Retina (tissue), 1 donor: ENCODE measurements at regions not wholly inside any gene's neighbourhood (a gene's known extent, or its start where the extent isn't known, plus 50 kb on each side); places are given as distances from the start of the nearest gene placed in this dataset.
"Not testable (repeated sequence)": the region's sequence is repeated elsewhere in the genome, so short reads cannot be mapped to it uniquely, and the experiment has no call there.

Experiments
- DNase-seq: peaks from one replicate; pipeline ENCODE4 v3.0.0-alpha.2; 2016

GRCh38 chr12:131466932-131467331, 244.0 kb upstream of the SFSWAP start:
- DNase-seq: no peak

- no peak for DNase-seq
Observed at GRCh38 chr12:131468206-131468605, 242.7 kb upstream of the SFSWAP start.

GRCh38 chr12:131469945-131470344, 240.9 kb upstream of the SFSWAP start:
- not testable (repeated sequence) for DNase-seq

- DNase-seq: no peak
Observed at GRCh38 chr12:131471271-131471905, 239.5 kb upstream of the SFSWAP start.

GRCh38 chr12:131471946-131472732, 238.8 kb upstream of the SFSWAP start:
- DNase-seq: no peak

DNA sequence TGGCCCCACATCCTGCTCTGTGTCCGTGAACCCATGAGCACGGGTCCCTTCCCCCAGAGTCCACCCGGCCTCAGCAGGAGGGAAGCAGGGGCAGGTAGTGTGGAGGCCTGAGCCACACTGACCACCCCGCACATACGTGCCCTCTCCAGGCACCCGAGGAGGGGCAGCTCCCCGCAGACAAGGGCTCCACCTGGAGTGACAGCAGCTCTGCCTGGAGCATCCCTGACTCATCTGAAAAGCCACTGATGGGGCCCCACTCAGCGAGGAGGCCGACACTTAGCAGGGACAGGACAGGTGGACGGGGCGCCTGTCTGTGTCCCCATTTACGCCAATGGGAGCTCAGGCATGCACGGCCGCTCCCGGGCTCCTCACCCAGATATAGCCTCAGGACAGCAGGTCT, 237.6 kb upstream of the SFSWAP start:
- DNase-seq: no peak

DNA sequence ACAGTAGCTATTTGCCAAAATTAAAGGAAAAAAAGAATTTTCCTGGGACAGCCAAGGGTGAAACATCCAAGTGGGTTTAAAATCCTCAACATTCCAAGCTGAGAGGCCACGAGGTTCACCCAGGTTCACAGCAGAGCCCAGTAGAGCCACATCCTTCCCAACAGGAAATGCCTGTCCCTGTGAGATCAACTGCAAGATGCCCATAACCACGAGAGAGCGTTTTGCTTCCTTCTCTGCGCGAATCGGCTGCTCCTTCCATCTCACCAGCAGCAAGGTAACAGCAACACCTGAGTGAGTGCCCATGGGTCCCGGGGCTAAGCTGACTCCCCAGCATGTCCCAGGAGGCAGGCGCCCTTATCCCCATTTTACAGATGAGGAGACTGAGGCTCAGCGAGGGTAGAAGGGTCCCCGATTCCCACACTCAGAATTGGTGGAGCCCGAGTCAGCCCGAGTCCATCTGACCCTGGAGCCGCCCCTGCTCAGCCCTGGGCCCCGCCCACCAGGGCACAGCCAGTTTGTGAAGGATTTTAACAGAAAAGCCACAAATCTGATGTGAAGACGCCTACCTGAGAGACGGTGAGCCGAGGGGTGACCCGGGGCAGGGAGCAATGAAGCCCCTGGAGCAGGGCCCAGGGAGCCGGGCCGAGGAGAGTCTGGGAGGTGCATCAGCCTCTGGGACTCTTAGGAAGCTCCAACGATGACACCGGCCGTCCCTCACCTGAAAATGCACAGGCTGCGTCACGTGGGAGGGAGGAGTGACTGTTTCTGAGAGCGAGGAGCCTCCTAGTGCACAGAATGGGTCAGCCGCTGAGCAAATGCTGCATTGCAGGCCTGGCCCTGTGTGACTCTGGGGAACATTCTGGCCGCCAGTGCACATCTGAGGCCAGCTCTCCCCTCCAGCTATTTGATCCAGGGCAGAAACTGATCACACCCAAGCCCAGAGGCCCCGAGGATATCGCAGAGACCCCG, 236.9 kb upstream of the SFSWAP start:
- no peak for DNase-seq

- DNase-seq: not testable (repeated sequence)
Observed at GRCh38 chr12:131475012-131475411, 235.9 kb upstream of the SFSWAP start.

DNA sequence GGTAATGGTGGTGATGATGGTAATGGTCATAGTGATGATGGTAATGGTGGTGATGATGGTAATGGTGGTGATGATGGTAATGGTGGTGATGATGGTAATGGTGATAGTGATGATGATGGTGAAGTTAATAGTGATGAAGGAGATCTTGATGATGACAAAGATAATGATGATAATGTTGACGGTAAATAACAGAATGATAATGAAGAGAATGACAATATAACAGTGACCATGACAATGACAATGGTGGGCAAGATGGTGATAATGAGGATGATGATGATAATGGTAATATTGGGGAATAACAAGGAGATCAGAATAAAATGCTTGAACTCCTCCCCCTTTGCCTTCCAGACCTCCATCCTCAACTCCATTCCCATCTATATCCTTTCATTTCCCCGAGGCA, 233.3 kb upstream of the SFSWAP start:
- no peak for DNase-seq

GRCh38 chr12:131478468-131478867, 232.4 kb upstream of the SFSWAP start:
- no peak for DNase-seq

GRCh38 chr12:131482199-131482598, 228.7 kb upstream of the SFSWAP start:
- DNase-seq: no peak

- DNase-seq: no peak
Observed at GRCh38 chr12:131482686-131483085, 228.2 kb upstream of the SFSWAP start.

DNA sequence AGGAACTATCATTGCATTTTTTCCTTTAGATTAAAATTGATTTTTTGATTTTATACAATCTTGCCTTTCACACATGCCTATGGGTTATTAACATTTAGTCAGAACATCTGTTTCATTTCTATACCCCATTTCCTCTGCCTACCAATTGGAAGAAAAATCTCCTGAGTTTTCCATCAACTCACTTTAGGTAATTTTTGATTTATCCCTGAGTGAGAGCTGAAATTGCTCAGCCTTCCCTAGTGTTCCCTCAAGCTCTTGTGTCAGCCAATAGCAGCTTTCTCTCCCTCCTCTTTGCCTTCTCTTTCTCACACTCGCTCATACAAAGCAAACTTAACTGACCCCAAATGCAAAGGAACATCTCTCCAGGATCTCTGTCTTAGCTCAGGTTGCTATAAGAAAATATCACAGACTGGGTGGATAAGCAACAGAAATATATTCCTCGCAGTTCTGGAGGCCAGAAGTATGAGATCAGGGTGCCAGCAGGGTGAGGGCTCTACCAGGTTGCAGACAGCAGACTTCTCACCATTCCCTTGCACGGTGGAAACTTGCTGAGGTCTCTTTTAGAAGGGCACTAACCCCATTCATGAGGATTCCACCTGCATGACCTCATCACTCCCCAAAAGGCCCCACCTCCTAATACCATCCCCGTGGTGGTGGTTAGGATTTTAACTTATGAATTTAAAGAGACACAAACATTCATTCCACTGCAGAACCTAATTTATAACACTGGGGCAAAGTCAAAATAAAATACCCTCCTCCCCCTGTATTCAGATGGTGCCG, 224.2 kb upstream of the SFSWAP start:
- no peak for DNase-seq

DNA sequence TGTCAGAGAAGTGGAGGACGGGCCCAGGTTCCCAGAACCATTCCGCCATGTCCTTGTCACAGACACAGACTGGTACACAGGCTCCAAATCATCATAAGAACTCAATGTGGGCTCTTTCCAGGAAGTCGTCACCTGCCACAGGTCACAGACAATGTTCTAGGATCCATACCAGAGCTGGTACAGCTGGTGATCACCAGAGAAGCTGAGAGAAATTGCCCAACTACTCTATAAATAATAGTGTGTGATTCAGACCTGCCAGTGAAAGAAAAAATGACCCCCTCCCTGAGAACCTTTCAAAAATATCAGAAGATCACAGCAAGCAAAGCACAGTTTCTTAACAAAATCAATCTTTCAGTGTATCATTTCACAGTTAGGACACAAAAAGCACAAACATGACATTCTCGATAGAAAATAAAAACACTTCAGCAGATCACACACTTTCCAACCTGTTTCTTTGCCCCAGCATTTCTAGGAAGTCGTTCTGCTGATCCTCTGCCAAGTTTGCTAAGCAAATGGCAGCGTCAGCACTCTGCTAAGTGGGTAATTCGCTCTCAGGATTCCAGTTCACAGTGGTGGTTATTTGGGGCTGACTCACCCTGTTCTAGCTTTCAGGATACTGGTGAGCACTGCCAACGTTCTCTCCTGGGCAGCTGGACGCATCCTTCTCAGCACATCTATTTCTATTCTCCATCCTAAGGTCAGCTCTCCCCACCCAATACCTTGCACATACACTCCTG, 223.3 kb upstream of the SFSWAP start:
- DNase-seq: no peak

DNA sequence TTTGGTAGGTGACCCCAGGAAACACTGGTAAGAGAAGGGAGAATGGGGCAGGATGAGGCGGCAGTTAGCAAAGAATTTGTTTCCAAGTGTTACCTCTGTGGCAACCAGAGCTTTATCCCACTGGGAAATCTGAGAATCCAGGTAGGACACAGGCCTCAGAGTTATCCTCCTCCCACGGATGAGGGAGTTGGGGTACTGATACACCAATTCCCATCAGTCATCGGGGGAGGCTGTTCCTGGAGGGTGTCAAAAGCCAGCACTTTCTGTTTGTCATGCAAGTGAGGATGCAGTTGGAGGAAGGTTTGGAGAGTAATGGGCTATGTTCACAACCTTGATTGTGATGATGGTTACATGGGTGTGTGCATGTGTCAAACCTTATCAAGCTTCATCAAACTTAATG, 221.2 kb upstream of the SFSWAP start:
- no peak for DNase-seq

DNA sequence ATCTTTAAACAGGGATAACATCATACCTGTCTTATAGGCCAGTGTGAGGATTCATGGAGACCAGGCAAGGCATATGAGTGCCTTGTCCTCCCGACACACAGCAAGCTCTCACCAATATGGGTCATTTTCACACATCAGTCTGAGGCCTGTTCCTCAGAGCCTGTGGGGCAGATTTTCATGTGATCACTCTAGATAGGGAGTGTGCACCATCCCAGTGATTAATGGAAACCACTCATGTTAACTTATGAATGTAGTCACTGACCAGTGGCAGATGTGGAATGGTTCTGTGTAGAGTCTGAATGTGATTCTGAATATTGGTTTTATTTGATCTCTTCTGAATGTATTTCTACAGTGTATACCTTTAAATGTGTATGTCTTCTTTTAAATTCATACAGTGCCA, 219.7 kb upstream of the SFSWAP start:
- no peak for DNase-seq

DNA sequence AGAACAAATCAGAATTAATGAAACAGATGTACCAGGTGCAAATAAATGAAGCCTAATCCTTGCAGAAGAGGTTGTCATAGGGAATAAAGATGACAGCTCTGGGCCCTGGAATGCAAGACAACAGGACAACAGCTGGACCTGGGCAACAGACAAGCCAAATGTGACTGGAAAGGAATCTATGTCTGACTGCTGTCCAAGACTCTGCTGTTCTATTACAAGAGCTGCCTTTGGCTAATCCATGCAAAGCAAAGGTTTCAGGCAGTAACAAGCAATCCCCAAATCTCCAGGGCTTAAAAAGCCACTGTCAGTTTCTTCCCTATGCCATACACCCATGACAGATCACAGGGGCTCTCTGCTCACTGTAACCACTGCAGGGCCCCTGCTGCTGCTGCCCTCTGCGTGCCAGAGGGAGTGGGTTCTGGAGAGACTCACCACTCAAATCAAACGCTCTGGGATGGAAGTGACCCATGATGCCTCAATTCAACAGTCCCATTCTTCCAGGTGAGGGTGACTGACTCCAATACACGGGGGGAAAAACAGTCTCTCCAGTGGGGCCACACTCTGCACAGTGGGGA, 218.9 kb upstream of the SFSWAP start:
- no peak for DNase-seq

DNA sequence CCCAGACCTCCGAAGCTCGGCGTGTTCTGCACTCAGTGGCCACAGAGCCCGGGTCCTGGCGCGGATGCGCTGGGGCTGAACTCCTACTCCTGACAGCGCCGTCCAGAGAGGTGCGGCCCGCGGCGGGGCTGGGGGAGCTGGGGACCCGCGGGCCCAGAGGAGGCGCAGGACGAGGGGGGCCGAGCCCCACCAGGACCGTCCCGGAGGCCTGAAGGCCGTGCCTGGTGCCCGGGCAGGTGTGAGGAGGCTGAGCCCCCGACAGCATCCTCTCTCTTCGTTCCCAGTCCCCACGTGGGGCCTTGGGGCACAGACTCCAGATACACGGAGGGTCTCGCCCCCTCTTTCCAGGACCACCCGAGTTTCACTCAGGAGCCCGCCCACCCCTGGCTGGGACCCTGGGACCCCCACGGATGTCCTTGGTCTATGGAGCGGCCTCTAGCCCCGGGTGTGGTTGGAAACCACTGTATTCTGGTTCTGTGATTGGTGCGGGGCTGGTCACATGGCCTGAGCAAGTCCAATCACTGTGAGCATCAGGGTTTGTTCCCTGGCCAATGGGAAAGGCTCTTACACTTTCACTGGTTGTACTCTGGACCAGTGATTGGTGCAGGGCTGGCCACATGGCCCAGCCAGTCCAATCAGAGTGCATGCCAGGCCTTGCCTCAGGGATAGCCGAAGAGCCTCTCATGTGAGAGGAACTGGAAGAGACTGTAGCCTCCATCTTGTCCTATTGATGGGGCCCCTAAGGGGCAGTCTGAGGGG, 217.6 kb upstream of the SFSWAP start:
- DNase-seq: no peak

DNA sequence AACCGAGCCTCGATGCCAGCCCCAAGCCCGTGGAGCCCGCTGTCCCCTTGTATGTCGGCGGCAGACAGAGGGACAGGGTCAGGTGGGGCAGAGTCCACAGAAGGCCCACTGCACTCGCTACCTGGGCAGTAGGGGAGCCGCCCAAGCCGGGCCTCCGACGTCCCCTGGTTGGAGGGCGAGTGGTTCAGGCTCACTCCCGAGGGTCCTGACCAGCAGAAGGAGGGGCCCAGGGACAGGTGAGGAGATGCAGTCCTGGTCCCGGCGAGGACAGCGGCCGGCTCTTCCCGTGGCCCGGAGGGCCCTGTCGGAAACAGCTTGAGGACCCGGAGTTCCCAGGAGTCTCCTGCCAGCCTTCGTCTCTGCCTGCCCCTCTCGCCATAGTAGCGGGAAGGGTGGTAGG, 216.7 kb upstream of the SFSWAP start:
- no peak for DNase-seq

- no peak for DNase-seq
Observed at GRCh38 chr12:131494741-131495524, 216.0 kb upstream of the SFSWAP start.
